Stomach (tissue), 8 donors: ENCODE measurements at regions not wholly inside any gene's neighbourhood (a gene's known extent, or its start where the extent isn't known, plus 50 kb on each side); places are given as distances from the start of the nearest gene placed in this dataset.

Experiments used
- DNase-seq, 2 donors: peaks; one replicate each; pipeline versions ENCODE4 v3.0.0 to v3.0.0-alpha.2; 2013 to 2019
- H3K27ac ChIP-seq, 5 donors: fragments of 200-600 bp in 4 of 5; sonication (generic) in 4 of 5; one replicate each; pipeline ENCODE4 v1.5.1; 2013 to 2019; ENCODE audit warnings: mild to moderate bottlenecking in 1 of 5, moderate library complexity in 1 of 5
- H3K27me3 ChIP-seq, 3 donors: fragments of 200-600 bp; sonication (generic); one replicate each; pipeline ENCODE4 v1.5.1; 2017 to 2019; ENCODE audit warnings: mixed run types in 1 of 3
- H3K36me3 ChIP-seq, 4 donors: fragments of 200-600 bp; sonication (generic); 1 replicate in 3 of 4; 2 replicates in 1 of 4; pipeline ENCODE4 v1.5.1; 2016 to 2019
- H3K4me1 ChIP-seq, 4 donors: fragments of 200-600 bp; sonication (generic); one replicate each; pipeline ENCODE4 v1.5.1; 2016 to 2019
- H3K4me3 ChIP-seq, 4 donors: fragments of 200-600 bp; sonication (generic) in 3 of 4; one replicate each; pipeline ENCODE4 v1.5.1; 2016 to 2019; ENCODE audit warnings: mild to moderate bottlenecking in 1 of 4
- H3K9me3 ChIP-seq, 4 donors: fragments of 200-600 bp; sonication (generic); one replicate each; pipeline ENCODE4 v1.5.1; 2016 to 2019
- EP300 ChIP-seq: sonication (generic); formaldehyde crosslinking; IDR thresholded peaks from one replicate; pipeline ENCODE4 v1.6.1; 2017; ENCODE audit warnings: antibody characterized with exemption
- POLR2A ChIP-seq, 4 donors: fragments of 450-650 bp; IDR thresholded peaks; one replicate each; pipeline ENCODE4 v1.6.1; 2016; ENCODE audit warnings: antibody characterized with exemption in 4 of 4, control low read depth in 2 of 4, mild to moderate bottlenecking in 1 of 4, moderate library complexity in 1 of 4
- POLR2AphosphoS5 ChIP-seq, 3 donors: sonication (generic); formaldehyde crosslinking; IDR thresholded peaks; one replicate each; pipeline ENCODE4 v1.6.1; 2016; ENCODE audit warnings: antibody characterized with exemption in 3 of 3
- WGBS, 5 donors: extraction: QIAGEN DNeasy Blood & Tissue Kit in 3 of 5; methylation state at CpG; one replicate each; pipeline versions ENCODE4 v1.1.5 to v1.1.7; 2013 to 2018; 5-methylcytosine and 5-hydroxymethylcytosine counted together
- intact Hi-C: fragments of 100-400 bp; cut with DNase I; formaldehyde crosslinking; loops from one replicate; pipeline ENCODE4 v1.15.1; 2023; ENCODE audit warnings: low total_unique reads
- TF ChIP-seq, protein P1 (sequence below), 7 experiments: fragments of 450-650 bp in 4 of 7; fragments of 200-600 bp in 3 of 7; sonication (generic) in 3 of 7; IDR thresholded peaks; one replicate each; pipeline ENCODE4 v1.5.1; 2016 to 2019; ENCODE audit warnings: antibody characterized with exemption in 7 of 7, control low read depth in 2 of 7, mild to moderate bottlenecking in 1 of 7
- donor health status: healthy with polysubstance abuse.
- donor health status: Bipolar disorder and iron deficiency.
- donor health status: healthy.

DNA sequence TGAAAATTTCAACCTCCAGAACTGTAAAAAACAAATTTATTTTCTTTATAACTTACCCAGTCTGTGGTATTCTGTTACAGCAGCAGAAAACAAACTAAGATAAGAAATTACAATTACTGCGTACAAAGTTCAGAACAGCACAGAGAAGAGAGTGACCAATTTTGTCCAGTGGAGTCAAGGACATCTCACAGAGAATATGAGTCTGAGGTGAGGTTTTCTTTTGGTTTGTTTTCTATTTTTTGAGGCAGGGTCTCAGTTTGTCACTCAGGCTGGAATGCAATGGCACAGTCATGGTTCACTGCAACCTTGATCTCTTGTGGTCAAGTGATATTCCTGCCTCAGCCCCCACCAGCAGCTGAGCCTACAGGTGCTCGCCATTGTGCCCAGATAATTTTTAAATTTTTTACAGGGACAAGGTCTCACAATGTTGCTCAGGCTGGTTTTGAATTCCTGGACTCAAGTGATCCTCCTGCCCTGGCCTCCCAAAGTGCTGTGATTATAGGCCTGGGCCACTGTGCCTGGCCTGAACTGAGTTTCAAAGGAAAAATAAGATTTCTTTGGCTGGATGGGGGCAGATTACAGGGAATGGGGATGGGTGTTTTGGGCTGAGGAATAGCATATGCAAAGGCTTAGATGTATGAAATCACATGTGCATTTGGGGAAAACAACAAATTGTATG is 201.1 kb upstream of the USP24 start:
- Histone ChIP-seq H3K4me3 (no peak overlapping the region), H3K36me3 (no peaks in the 10 kb centered on the region), H3K27me3 (no peaks in the 10 kb centered on the region), H3K27ac (no peak overlapping the region), H3K4me1 (no peaks in the 10 kb centered on the region), H3K9me3 (peaks cover 0 to 11% (median 0%) of the 10 kb centered on the region in 4 donors)
- DNase-seq: no peak
- WGBS, 5 donors: 90 to 96% (median 92%) methylated on average over 2 of the region's 2 CpGs
- intact Hi-C loops: no loop called here
- no peak for TF ChIP-seq POLR2AphosphoS5 (IDR thresholded peaks at IDR 0.05)
- TF ChIP-seq POLR2A (IDR thresholded peaks at IDR 0.05): no peak
- no peak for TF ChIP-seq EP300
- TF ChIP-seq, protein P1, sequence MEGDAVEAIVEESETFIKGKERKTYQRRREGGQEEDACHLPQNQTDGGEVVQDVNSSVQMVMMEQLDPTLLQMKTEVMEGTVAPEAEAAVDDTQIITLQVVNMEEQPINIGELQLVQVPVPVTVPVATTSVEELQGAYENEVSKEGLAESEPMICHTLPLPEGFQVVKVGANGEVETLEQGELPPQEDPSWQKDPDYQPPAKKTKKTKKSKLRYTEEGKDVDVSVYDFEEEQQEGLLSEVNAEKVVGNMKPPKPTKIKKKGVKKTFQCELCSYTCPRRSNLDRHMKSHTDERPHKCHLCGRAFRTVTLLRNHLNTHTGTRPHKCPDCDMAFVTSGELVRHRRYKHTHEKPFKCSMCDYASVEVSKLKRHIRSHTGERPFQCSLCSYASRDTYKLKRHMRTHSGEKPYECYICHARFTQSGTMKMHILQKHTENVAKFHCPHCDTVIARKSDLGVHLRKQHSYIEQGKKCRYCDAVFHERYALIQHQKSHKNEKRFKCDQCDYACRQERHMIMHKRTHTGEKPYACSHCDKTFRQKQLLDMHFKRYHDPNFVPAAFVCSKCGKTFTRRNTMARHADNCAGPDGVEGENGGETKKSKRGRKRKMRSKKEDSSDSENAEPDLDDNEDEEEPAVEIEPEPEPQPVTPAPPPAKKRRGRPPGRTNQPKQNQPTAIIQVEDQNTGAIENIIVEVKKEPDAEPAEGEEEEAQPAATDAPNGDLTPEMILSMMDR (IDR thresholded peaks at IDR 0.05): no peak

DNA sequence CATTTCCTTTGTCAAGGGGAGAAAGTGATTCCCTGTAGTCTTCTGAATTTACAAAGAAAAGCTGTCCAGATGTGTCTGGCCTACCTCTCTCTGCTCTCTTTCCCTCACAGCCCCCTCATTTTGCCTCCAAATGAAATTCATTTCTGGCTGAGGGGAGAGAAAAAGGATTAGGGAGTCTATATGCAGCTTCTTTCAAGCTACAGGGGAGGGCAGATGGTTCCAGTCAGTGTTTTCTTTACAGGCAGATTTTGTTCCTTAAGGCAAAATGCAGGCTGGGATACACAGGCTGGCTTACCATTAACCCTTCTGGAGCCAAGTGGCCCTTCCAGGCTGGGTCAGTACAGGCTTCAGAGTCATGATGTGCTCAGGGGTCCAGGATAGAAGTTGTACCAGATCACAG is 198.1 kb upstream of the USP24 start:
- Histone ChIP-seq H3K4me1 (no peaks in the 10 kb centered on the region), H3K27me3 (no peaks in the 10 kb centered on the region), H3K36me3 (no peaks in the 10 kb centered on the region), H3K4me3 (no peak overlapping the region), H3K9me3 (peaks cover 0 to 11% (median 0%) of the 10 kb centered on the region in 4 donors), H3K27ac (no peak overlapping the region)
- intact Hi-C loops: no loop called here
- TF ChIP-seq POLR2AphosphoS5 (IDR thresholded peaks at IDR 0.05) (no peak), EP300 (no peak), POLR2A (IDR thresholded peaks at IDR 0.05) (no peak)
- TF ChIP-seq, protein P1 (IDR thresholded peaks at IDR 0.05): no peak
- DNase-seq: peak in 1 of 2 donors; percentile 58

DNA sequence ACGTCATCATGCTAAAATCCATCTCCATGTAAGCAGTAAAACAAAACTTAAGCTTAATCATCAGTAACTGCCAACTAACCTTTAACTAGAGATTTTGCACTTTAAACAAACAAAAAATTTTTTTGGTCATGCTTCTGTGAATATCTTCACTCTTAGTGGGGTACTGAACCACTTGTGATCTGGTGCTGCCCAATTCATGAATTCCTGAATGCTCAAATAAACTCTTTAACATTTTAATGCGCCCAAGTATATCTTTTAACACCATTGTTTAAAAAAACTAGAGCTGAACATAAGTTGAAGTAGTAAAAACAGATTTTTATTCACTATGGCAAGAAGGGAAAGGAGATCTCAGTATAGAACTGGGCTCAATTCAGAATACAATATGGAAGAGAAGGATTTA is 196.9 kb upstream of the USP24 start:
- Histone ChIP-seq H3K4me1 (no peaks in the 10 kb centered on the region), H3K27me3 (no peaks in the 10 kb centered on the region), H3K36me3 (no peaks in the 10 kb centered on the region), H3K4me3 (no peak overlapping the region), H3K9me3 (peaks cover 0 to 11% (median 0%) of the 10 kb centered on the region in 4 donors), H3K27ac (no peak overlapping the region)
- DNase-seq: no peak
- intact Hi-C loops: no loop called here
- TF ChIP-seq POLR2AphosphoS5 (IDR thresholded peaks at IDR 0.05) (no peak), EP300 (no peak), POLR2A (IDR thresholded peaks at IDR 0.05) (no peak)
- TF ChIP-seq, protein P1 (IDR thresholded peaks at IDR 0.05): no peak
- WGBS, 5 donors: 81 to 90% (median 84%) methylated on average over 2 of the region's 2 CpGs

DNA sequence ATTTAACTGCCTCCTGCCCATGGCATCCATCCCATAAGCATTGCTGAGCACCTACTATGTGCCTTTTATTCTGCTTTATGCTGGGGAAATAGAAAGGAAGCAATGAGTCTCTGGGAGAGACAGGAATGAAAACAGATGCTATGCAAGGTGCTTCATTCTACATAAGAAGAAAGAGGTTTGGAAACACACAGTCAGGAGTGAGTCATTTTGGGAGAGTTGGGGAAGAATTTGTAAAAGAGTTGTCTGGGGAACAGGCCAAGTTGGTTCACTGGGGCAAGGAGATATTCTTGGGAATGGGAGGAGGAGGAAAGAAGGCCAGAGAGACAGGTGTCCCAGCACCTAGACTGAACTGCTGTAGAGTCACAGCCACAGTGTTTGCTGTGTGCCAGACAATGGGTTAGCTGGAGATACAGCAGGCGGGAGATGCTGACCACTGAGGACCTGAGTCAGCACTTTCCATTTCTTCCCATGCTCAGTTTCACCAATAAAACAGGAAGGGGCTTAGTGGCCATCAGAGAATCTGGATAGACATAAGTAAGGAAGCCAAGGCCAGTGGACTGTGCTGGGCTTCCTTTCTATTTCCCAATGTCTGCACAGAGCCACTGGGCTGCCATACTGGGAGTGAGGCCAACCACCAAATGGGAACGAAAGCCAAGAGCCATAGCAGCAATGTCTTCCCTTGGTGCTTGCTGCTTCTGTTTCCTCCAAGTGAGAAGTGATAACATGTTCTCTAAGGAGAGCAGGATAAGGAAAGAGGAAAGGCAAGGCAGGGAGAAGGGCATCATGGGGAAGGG is 187.7 kb upstream of the USP24 start:
- WGBS, 5 donors: 89 to 100% (median 90%) methylated on average over 2 of the region's 2 CpGs

More for the DNA sequence above, 187.7 kb upstream of the USP24 start:
- H3K9me3 ChIP-seq: no peaks in the 10 kb centered on the region
- H3K27me3 ChIP-seq: no peaks in the 10 kb centered on the region
- DNase-seq: no peak
- H3K27ac ChIP-seq: no peak overlapping the region
- peaks cover 0 to 8% (median 3%) of the 10 kb centered on the region in 4 donors for H3K4me1 ChIP-seq
- no peaks in the 10 kb centered on the region for H3K36me3 ChIP-seq
- no peak overlapping the region for H3K4me3 ChIP-seq
- no peak for TF ChIP-seq EP300
- TF ChIP-seq POLR2A (IDR thresholded peaks at IDR 0.05): no peak
- no peak for TF ChIP-seq POLR2AphosphoS5 (IDR thresholded peaks at IDR 0.05)
- TF ChIP-seq, protein P1 (IDR thresholded peaks at IDR 0.05): no peak
- intact Hi-C loops: no loop called here
